Endothelial cell of umbilical vein (primary cell): ENCODE measurements at regions not wholly inside any gene's neighbourhood (a gene's known extent, or its start where the extent isn't known, plus 50 kb on each side); places are given as distances from the start of the nearest gene placed in this dataset.

Source experiments
- BruUV-seq: library from RNA; stranded (reverse); fragments of 400-500 nt; replicated peaks from 2 replicates; lab custom pipeline; 2021; lab: Mats Ljungman, UMichigan
- CTCF ChIA-PET: fragments of 300-600, 350-600 bp; sonication (Branson Sonifier 250); formaldehyde crosslinking; loops from one replicate; lab custom pipeline; 2021; ENCODE audit warnings: antibody characterized with exemption, inconsistent platforms; lab: Charles Lee
- POLR2A ChIA-PET: fragments of 300-600, 350-600 bp; sonication (Branson Sonifier 250); formaldehyde crosslinking; loops from one replicate; lab custom pipeline; 2021; ENCODE audit warnings: antibody characterized with exemption, inconsistent platforms; lab: Charles Lee
- DNase-seq: peaks from one replicate; pipeline ENCODE4 v3.0.0-alpha.2; 2011; ENCODE audit warnings: low read depth, low spot score
- FAIRE-seq: peaks from 2 replicates; lab custom pipeline; 2011; peaks lifted over from hg19 to GRCh38; lab: Jason Lieb, UNC
- H2AFZ ChIP-seq: 2 replicates; pipeline ENCODE4 v1.6.0; 2012; ENCODE audit warnings: low read depth, low read length, control low read depth, inconsistent platforms
- H3K27ac ChIP-seq: 2 replicates; pipeline ENCODE4 v1.5.1; 2011; ENCODE audit warnings: low read depth, mild to moderate bottlenecking, control low read depth, low read length, moderate library complexity; ENCODE audit not compliant: insufficient read depth
- H3K27me3 ChIP-seq, 2 experiments: 2 replicates each; pipeline versions ENCODE4 v1.6.0 to v1.6.1; 2011; ENCODE audit warnings: low read length in 2 of 2, mixed read lengths in 1 of 2; ENCODE audit not compliant: control insufficient read depth in 2 of 2, insufficient read depth in 2 of 2
- H3K36me3 ChIP-seq, 2 experiments: 2 replicates in 1 of 2; 3 replicates in 1 of 2; pipeline ENCODE4 v1.5.1; 2011; ENCODE audit warnings: low read length in 2 of 2, mild to moderate bottlenecking in 1 of 2, moderate library complexity in 1 of 2; ENCODE audit not compliant: control insufficient read depth in 2 of 2, insufficient read depth in 2 of 2; ENCODE audit errors: extremely low read depth in 1 of 2
- H3K4me1 ChIP-seq: 3 replicates; pipeline ENCODE4 v1.5.1; 2011; ENCODE audit warnings: mild to moderate bottlenecking, low read length; ENCODE audit not compliant: control insufficient read depth, insufficient read depth; ENCODE audit errors: extremely low read depth
- H3K4me2 ChIP-seq: 2 replicates; pipeline ENCODE4 v1.6.1; 2011; ENCODE audit warnings: low read length, control low read depth, mixed read lengths; ENCODE audit not compliant: insufficient read depth
- H3K4me3 ChIP-seq, 3 experiments: fragments of 200-600 bp in 1 of 3; sonication (generic), shearing (Covaris generic) in 1 of 3; replicated peaks in 1 of 3; 2 replicates each; pipeline ENCODE4 v1.5.1; 2011 to 2016; ENCODE audit warnings: control low read depth in 3 of 3, low read length in 3 of 3, mild to moderate bottlenecking in 2 of 3, inconsistent platforms in 1 of 3, low read depth in 1 of 3, moderate library complexity in 1 of 3; ENCODE audit not compliant: insufficient read depth in 1 of 3
- H3K79me2 ChIP-seq: 2 replicates; pipeline ENCODE4 v1.6.0; 2012; ENCODE audit warnings: low read length, inconsistent platforms; ENCODE audit not compliant: control insufficient read depth, insufficient read depth
- H3K9ac ChIP-seq: replicated peaks from 2 replicates; pipeline ENCODE3; 2011; ENCODE audit warnings: low read length, control low read depth; ENCODE audit not compliant: insufficient read depth; ENCODE audit errors: extremely low read depth
- H3K9me1 ChIP-seq: replicated peaks from 3 replicates; pipeline ENCODE4 v1.6.0; 2011; ENCODE audit warnings: mild to moderate bottlenecking, low read length; ENCODE audit not compliant: control insufficient read depth, insufficient read depth; ENCODE audit errors: extremely low read depth
- H3K9me3 ChIP-seq: replicated peaks from 2 replicates; pipeline ENCODE4 v1.5.1; 2012; ENCODE audit warnings: low read length, inconsistent platforms; ENCODE audit not compliant: control insufficient read depth, insufficient read depth
- H4K20me1 ChIP-seq: replicated peaks from 2 replicates; pipeline ENCODE3; 2011; ENCODE audit warnings: mild to moderate bottlenecking, low read length; ENCODE audit not compliant: control insufficient read depth, insufficient read depth; ENCODE audit errors: extremely low read depth
- FOS ChIP-seq: IDR thresholded peaks from 2 replicates; pipeline ENCODE4 v1.6.1; 2011; ENCODE audit warnings: mild to moderate bottlenecking, low read length, moderate library complexity, borderline replicate concordance; ENCODE audit not compliant: insufficient read depth
- GATA2 ChIP-seq: IDR thresholded peaks from 2 replicates; pipeline ENCODE4 v1.7.0; 2011; ENCODE audit warnings: low read depth, mild to moderate bottlenecking, moderate library complexity, mixed read lengths, low read length; ENCODE audit not compliant: insufficient read length, insufficient read depth
- JUN ChIP-seq: IDR thresholded peaks from 2 replicates; pipeline ENCODE4 v1.6.1; 2011; ENCODE audit warnings: borderline replicate concordance, low read depth; ENCODE audit not compliant: insufficient read length, insufficient read depth
- MYC ChIP-seq: IDR thresholded peaks from one replicate; pipeline ENCODE4 v1.6.1; 2011; ENCODE audit warnings: mild to moderate bottlenecking, low read depth, low read length
- POLR2A ChIP-seq: IDR thresholded peaks from 2 replicates; pipeline ENCODE4 v1.6.1; 2012; ENCODE audit warnings: low read depth, mild to moderate bottlenecking, control low read depth, low read length
- POLR2AphosphoS5 ChIP-seq: IDR thresholded peaks from 2 replicates; pipeline ENCODE4 v1.6.1; 2012; ENCODE audit warnings: low read depth, mild to moderate bottlenecking, control low read depth, low read length, moderate library complexity; ENCODE audit not compliant: insufficient read depth
- dilution Hi-C: fragments of 300-500 bp; cut with MboI; formaldehyde crosslinking; loops from one replicate; pipeline ENCODE4 v1.15.0; 2019; ENCODE audit warnings: low sequenced_read_pairs; ENCODE audit not compliant: extremely low pct_ligation_motif_present
- intact Hi-C: fragments of 100-400 bp; cut with micrococcal nuclease; formaldehyde crosslinking; loops from one replicate; pipeline ENCODE4 v1.10.0; 2022
- TF ChIP-seq, protein P1 (sequence below): IDR thresholded peaks from 2 replicates; pipeline ENCODE4 v1.6.1; 2011; ENCODE audit not compliant: insufficient read depth, insufficient read length
- TF ChIP-seq, protein P2 (sequence below), 2 donors: IDR thresholded peaks; 1 replicate in 1 of 2; 2 replicates in 1 of 2; pipeline ENCODE4 v1.5.1; 2011; ENCODE audit warnings: low read length in 2 of 2, mild to moderate bottlenecking in 2 of 2, moderate library complexity in 2 of 2, control low read depth in 1 of 2, inconsistent platforms in 1 of 2, low read depth in 1 of 2; ENCODE audit not compliant: insufficient read depth in 1 of 2; ENCODE audit errors: extremely low read depth in 1 of 2

DNA sequence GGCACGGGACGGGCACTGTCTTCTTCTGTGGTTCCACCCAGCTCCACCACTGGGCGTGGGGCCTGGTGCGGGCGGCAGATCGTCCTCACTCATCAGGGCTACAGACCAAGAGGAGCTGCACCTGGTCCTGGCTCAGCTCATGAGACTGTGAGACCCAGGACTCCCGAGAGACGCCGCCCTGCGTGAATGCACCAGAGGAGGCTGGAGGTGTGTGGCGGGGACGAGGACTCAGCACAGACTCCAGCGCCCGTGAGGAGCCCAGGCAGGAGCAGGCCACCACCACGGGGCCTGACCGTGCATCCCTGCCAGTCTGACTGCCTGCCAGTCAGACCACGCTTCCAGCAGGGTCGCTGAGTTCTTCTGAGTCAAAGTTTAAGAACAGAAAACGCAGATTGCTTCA is 112.5 kb upstream of the SALL3 start:
- Histone ChIP-seq H3K9me3 (no peaks in the 10 kb centered on the region), H3K9me1 (no peaks in the 10 kb centered on the region), H3K4me2 (no peak overlapping the region), H3K4me1 (no peaks in the 10 kb centered on the region), H3K9ac (no peak overlapping the region), H3K79me2 (no peaks in the 10 kb centered on the region), H2AFZ (no peak overlapping the region), H3K4me3 (no peak overlapping the region), H3K36me3 (no peaks in the 10 kb centered on the region), H4K20me1 (no peaks in the 10 kb centered on the region), H3K27ac (no peak overlapping the region), H3K27me3 (no peaks in the 10 kb centered on the region)
- TF ChIP-seq MYC (no peak), POLR2A (no peak), GATA2 (no peak), FOS (no peak), POLR2AphosphoS5 (no peak), JUN (no peak)
- TF ChIP-seq, protein P1, sequence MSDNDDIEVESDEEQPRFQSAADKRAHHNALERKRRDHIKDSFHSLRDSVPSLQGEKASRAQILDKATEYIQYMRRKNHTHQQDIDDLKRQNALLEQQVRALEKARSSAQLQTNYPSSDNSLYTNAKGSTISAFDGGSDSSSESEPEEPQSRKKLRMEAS: no peak
- TF ChIP-seq, protein P2, sequence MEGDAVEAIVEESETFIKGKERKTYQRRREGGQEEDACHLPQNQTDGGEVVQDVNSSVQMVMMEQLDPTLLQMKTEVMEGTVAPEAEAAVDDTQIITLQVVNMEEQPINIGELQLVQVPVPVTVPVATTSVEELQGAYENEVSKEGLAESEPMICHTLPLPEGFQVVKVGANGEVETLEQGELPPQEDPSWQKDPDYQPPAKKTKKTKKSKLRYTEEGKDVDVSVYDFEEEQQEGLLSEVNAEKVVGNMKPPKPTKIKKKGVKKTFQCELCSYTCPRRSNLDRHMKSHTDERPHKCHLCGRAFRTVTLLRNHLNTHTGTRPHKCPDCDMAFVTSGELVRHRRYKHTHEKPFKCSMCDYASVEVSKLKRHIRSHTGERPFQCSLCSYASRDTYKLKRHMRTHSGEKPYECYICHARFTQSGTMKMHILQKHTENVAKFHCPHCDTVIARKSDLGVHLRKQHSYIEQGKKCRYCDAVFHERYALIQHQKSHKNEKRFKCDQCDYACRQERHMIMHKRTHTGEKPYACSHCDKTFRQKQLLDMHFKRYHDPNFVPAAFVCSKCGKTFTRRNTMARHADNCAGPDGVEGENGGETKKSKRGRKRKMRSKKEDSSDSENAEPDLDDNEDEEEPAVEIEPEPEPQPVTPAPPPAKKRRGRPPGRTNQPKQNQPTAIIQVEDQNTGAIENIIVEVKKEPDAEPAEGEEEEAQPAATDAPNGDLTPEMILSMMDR (IDR thresholded peaks at IDR 0.05; ENCODE audit: extremely low read depth in 1 of 2, insufficient read depth in 1 of 2, low read depth in 1 of 2, low read length in 2 of 2): no peak
- CTCF ChIA-PET: no interaction called here
- intact Hi-C loops (no loop called here), dilution Hi-C loops (no loop called here)
- no TSS peak for BruUV-seq
- FAIRE-seq: no peak
- DNase-seq: no peak
- POLR2A ChIA-PET: no interaction called here
